ENCODE measurements at regions not wholly inside any gene's neighbourhood (a gene's known extent, or its start where the extent isn't known, plus 50 kb on each side); places are given as distances from the start of the nearest gene placed in this dataset.

- no peak for TF ChIP-seq CTCF (IDR thresholded peaks at IDR 0.05)
- no peak for TF ChIP-seq EZH2phosphoT487 (IDR thresholded peaks at IDR 0.05; ENCODE audit: borderline replicate concordance, low read depth)
- no peak for TF ChIP-seq RFX5 (IDR thresholded peaks at IDR 0.05; ENCODE audit: low read length)
- TF ChIP-seq MAX (IDR thresholded peaks at IDR 0.05; ENCODE audit: low read depth), result no peak
- TF ChIP-seq SIN3A (IDR thresholded peaks at IDR 0.05; ENCODE audit: borderline replicate concordance, low read depth, low read length), result no peak
- no peak for TF ChIP-seq POLR2AphosphoS5 (IDR thresholded peaks at IDR 0.05; ENCODE audit: low read depth, low read length)
- no peak for TF ChIP-seq SMC3 (IDR thresholded peaks at IDR 0.05; ENCODE audit: low read depth, low read length)
- no peak for TF ChIP-seq EP300 (IDR thresholded peaks at IDR 0.05; ENCODE audit: borderline replicate concordance in 1 of 2, low read depth in 1 of 2, low read length in 1 of 2)
- TF ChIP-seq USF1 (IDR thresholded peaks at IDR 0.05; ENCODE audit: borderline replicate concordance, low read depth), result no peak
- TF ChIP-seq NRF1 (IDR thresholded peaks at IDR 0.05; ENCODE audit: low read depth, low read length), result no peak
- no peak for TF ChIP-seq YY1 (IDR thresholded peaks at IDR 0.05; ENCODE audit: low read depth)
- TF ChIP-seq TEAD4 (IDR thresholded peaks at IDR 0.05; ENCODE audit: borderline replicate concordance, insufficient read depth), result no peak
Observed at GRCh38 chr4:29240641-29241040, 1479.5 kb upstream of the PCDH7 start.

Data from SK-N-SH (cell line).